WERI-Rb-1 (cell line): ENCODE measurements at regions not wholly inside any gene's neighbourhood (a gene's known extent, or its start where the extent isn't known, plus 50 kb on each side); places are given as distances from the start of the nearest gene placed in this dataset.

Experiments used
- DNase-seq: peaks from one replicate; pipeline ENCODE4 v3.0.0-alpha.2; 2020
- H3K27ac ChIP-seq: fragments of 250-450 bp; sonication (Bioruptor Pico); 2 replicates; pipeline ENCODE4 v1.5.1; 2020; ENCODE audit warnings: mild to moderate bottlenecking, moderate library complexity
- H3K27me3 ChIP-seq: fragments of 250-450 bp; sonication (Bioruptor Pico); 2 replicates; pipeline ENCODE4 v1.5.1; 2021; ENCODE audit warnings: mild to moderate bottlenecking, low read depth, moderate library complexity; ENCODE audit not compliant: insufficient read depth, severe bottlenecking
- H3K36me3 ChIP-seq: fragments of 250-450 bp; sonication (Bioruptor Pico); 2 replicates; pipeline ENCODE4 v1.5.1; 2020; ENCODE audit warnings: mild to moderate bottlenecking, moderate library complexity
- H3K4me3 ChIP-seq: 2 replicates; pipeline ENCODE4 v1.5.1; 2011; ENCODE audit warnings: low read depth, mild to moderate bottlenecking, control low read depth, low read length
- H3K9me3 ChIP-seq: fragments of 250-450 bp; sonication (Bioruptor Pico); 2 replicates; pipeline ENCODE4 v1.5.1; 2021; ENCODE audit warnings: mild to moderate bottlenecking, moderate library complexity; ENCODE audit not compliant: severe bottlenecking
- TF ChIP-seq, protein P1 (sequence below): IDR thresholded peaks from 2 replicates; pipeline ENCODE4 v1.5.1; 2011; ENCODE audit warnings: low read depth, mild to moderate bottlenecking, control low read depth, inconsistent platforms, low read length

DNA sequence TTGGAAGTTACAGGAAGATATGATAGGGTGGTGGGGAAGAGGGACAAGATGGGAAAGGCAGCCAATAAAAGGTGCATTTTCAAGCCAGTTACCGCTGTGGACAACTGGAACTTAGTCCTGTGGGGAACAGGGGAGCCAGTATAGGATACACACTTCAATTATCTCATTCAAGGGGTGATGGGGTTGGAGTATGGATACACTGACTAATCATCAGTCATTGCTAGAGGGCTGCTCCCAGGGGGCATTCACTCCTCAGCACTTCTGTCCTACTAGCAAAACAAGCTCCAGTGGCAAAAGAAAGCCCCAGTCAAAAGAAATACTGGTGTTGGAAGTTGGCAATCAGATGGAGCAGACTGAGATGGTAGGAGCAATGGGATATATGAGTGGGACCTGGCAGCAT lies 183.4 kb upstream of the GADL1 start:
- H3K27me3 ChIP-seq, result no peaks in the 10 kb centered on the region
- no peak for DNase-seq
- H3K36me3 ChIP-seq, result no peaks in the 10 kb centered on the region
- TF ChIP-seq, protein P1, sequence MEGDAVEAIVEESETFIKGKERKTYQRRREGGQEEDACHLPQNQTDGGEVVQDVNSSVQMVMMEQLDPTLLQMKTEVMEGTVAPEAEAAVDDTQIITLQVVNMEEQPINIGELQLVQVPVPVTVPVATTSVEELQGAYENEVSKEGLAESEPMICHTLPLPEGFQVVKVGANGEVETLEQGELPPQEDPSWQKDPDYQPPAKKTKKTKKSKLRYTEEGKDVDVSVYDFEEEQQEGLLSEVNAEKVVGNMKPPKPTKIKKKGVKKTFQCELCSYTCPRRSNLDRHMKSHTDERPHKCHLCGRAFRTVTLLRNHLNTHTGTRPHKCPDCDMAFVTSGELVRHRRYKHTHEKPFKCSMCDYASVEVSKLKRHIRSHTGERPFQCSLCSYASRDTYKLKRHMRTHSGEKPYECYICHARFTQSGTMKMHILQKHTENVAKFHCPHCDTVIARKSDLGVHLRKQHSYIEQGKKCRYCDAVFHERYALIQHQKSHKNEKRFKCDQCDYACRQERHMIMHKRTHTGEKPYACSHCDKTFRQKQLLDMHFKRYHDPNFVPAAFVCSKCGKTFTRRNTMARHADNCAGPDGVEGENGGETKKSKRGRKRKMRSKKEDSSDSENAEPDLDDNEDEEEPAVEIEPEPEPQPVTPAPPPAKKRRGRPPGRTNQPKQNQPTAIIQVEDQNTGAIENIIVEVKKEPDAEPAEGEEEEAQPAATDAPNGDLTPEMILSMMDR, result no peak
- H3K4me3 ChIP-seq, result no peak overlapping the region
- H3K27ac ChIP-seq, result no peak overlapping the region
- no peaks in the 10 kb centered on the region for H3K9me3 ChIP-seq

DNA sequence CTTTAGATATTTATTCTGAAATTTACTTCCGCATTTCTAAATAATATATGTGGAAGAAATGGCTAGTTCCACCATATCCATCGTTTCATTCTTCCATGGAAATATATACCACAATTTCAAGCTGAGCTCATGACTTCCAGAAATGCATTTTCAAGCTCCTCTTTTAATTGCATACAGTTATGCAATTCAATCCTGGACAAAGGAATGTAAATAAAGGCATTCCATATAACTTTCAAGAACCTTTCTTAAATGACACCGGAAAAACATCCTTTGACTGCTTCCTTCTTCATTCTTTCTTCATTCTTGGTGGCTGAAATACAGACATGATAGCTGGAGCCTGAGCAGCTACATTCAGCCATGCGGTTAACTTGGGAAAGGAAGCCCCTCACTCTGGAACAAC lies 185.2 kb upstream of the GADL1 start:
- H3K4me3 ChIP-seq, result no peak overlapping the region
- no peak for DNase-seq
- no peaks in the 10 kb centered on the region for H3K27me3 ChIP-seq
- no peaks in the 10 kb centered on the region for H3K36me3 ChIP-seq
- no peaks in the 10 kb centered on the region for H3K9me3 ChIP-seq
- TF ChIP-seq, protein P1, result no peak
- H3K27ac ChIP-seq, result no peak overlapping the region

DNA sequence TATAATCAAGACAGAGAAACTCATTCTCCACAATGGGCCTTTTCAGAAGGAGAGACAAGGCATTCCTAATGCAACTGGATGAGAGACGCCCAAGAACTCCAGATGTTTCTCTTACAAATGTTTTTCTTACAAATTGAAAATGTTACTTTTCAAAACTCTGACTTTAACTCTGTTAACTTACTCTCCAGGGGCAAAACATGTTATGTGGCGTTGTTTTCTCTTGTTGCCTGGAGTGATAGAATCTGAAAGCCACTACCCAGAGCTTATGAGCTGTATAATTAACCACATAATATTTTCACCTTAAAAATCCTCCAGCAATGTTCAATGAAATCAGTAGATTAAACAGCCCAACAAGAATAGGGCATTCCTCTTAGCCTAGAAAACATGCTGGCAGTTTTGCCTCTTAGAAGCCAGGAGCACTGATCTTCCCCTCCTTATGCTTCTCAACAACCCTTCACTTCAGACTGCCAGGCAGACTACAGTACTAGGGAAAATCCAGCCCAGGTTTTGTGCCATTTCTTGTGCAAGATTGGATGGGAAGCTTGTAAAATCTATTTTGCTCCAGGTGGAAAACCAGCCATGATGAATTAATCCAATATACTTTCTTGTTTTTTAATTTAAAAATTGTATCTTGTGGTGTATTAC lies 186.7 kb upstream of the GADL1 start:
- no peak overlapping the region for H3K27ac ChIP-seq
- DNase-seq, result no peak
- TF ChIP-seq, protein P1, result no peak
- H3K9me3 ChIP-seq, result no peaks in the 10 kb centered on the region
- H3K27me3 ChIP-seq, result no peaks in the 10 kb centered on the region
- H3K36me3 ChIP-seq, result no peaks in the 10 kb centered on the region
- H3K4me3 ChIP-seq, result no peak overlapping the region

DNA sequence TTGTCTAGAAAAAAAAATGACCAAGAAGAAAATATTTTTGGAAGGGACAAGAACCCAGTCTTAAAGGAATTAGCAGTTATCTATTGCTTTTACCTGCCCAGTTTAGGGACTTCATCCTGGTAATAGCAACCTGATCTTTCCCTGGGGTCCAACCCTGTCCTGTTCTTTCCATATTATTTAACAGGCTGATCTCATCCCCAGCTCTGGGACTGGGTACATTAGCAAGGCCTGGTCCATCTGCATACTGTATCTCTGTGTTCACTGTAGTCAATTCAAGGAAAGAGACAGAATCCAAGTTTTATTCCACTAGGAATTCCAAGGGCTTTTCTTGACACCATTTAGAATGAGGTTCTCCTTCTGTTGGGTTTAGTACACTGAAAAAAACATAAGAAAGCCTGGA lies 191.7 kb upstream of the GADL1 start:
- no peaks in the 10 kb centered on the region for H3K9me3 ChIP-seq

DNA sequence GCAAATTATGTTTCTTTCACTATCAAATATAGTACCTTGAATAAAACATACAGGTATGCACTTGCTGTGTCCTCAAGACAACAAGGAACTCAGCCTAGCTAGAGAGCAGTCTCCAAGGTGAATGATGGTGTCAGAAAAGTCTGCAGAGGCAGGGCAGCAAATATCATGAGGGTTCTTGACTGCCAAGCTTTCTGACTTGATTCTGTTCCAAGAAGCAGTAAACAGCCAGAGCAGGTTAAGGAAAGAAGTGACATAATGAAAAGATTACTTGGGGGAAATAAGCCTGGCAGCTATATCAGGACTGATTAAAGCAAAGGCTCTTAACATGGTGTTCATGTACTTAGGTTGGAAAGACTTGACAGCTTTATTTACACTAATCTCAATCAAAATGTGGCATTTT lies 192.2 kb upstream of the GADL1 start:
- Histone ChIP-seq H3K4me3 (no peak overlapping the region), H3K27ac (peak overlapping the region; percentile 70), H3K9me3 (no peaks in the 10 kb centered on the region), H3K27me3 (no peaks in the 10 kb centered on the region), H3K36me3 (no peaks in the 10 kb centered on the region)
- peak; percentile 19 for DNase-seq
- TF ChIP-seq, protein P1, result no peak

More for the DNA sequence above, 191.7 kb upstream of the GADL1 start:
- Histone ChIP-seq H3K27me3 (no peaks in the 10 kb centered on the region), H3K27ac (peak overlapping the region; percentile 70), H3K36me3 (no peaks in the 10 kb centered on the region), H3K4me3 (no peak overlapping the region)
- TF ChIP-seq, protein P1, result no peak
- no peak for DNase-seq

DNA sequence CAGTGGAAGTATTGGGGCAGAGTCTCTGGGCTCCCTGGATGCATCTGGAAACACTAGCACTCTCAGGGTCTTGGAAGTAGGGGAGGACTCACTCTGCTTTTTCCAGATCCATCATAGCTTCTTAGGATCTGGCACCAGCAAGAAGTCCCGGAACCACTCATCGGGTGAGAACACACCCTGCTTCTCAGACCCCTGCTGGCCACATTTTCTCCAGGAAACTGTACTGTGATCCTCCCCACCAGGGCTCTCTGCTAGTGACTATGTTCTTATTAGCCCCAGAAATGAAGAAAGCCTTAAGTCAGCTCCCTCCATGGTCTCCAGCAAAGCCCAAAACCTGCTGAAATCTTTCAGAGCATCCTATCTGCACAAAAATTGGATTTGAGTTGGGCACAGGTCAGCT lies 197.3 kb upstream of the GADL1 start:
- TF ChIP-seq, protein P1, result no peak
- H3K27ac ChIP-seq, result no peak overlapping the region
- no peak overlapping the region for H3K4me3 ChIP-seq
- DNase-seq, result no peak
- no peaks in the 10 kb centered on the region for H3K27me3 ChIP-seq
- no peaks in the 10 kb centered on the region for H3K36me3 ChIP-seq
- no peaks in the 10 kb centered on the region for H3K9me3 ChIP-seq
